Stomach smooth muscle (tissue), 2 donors: ENCODE measurements at regions not wholly inside any gene's neighbourhood (a gene's known extent, or its start where the extent isn't known, plus 50 kb on each side); places are given as distances from the start of the nearest gene placed in this dataset.

Source experiments
- H3K27ac ChIP-seq: one replicate; pipeline ENCODE4 v1.7.0; 2013; ENCODE audit warnings: mild to moderate bottlenecking, low read length, inconsistent platforms
- H3K27me3 ChIP-seq, 2 donors: one replicate each; pipeline ENCODE4 v1.7.0; 2013; ENCODE audit warnings: low read length in 2 of 2; ENCODE audit not compliant: insufficient read depth in 2 of 2, control insufficient read depth in 1 of 2
- H3K36me3 ChIP-seq, 2 donors: one replicate each; pipeline ENCODE4 v1.7.0; 2013; ENCODE audit warnings: low read length in 2 of 2; ENCODE audit not compliant: control insufficient read depth in 2 of 2, insufficient read depth in 2 of 2
- H3K4me1 ChIP-seq: one replicate; pipeline ENCODE4 v1.7.0; 2013; ENCODE audit warnings: low read length; ENCODE audit not compliant: control insufficient read depth, insufficient read depth
- H3K4me3 ChIP-seq, 2 donors: one replicate each; pipeline ENCODE4 v1.7.0; 2013; ENCODE audit warnings: low read length in 2 of 2
- H3K9ac ChIP-seq, 2 donors: one replicate each; pipeline ENCODE4 v1.7.0; 2013; ENCODE audit warnings: low read length in 2 of 2, mild to moderate bottlenecking in 1 of 2
- H3K9me3 ChIP-seq, 2 donors: one replicate each; pipeline ENCODE4 v1.7.0; 2013; ENCODE audit warnings: low read length in 2 of 2; ENCODE audit not compliant: control insufficient read depth in 2 of 2
- donor health status: healthy.
- donor health status: Pancreatic carcinoma.

GRCh38 chr11:130738611-130739010 is 177.7 kb downstream of the SNX19 start:
- no peak overlapping the region for H3K9ac ChIP-seq
- H3K27me3 ChIP-seq = no peaks in the 10 kb centered on the region
- no peak overlapping the region for H3K4me3 ChIP-seq
- H3K9me3 ChIP-seq = peaks cover 0 to 3% of the 10 kb centered on the region in 2 donors
- no peaks in the 10 kb centered on the region for H3K4me1 ChIP-seq
- no peaks in the 10 kb centered on the region for H3K36me3 ChIP-seq
- H3K27ac ChIP-seq = no peak overlapping the region

- H3K36me3 ChIP-seq = no peaks in the 10 kb centered on the region
- no peaks in the 10 kb centered on the region for H3K4me1 ChIP-seq
- no peaks in the 10 kb centered on the region for H3K9me3 ChIP-seq
- no peak overlapping the region for H3K4me3 ChIP-seq
- H3K27ac ChIP-seq = no peak overlapping the region
- no peaks in the 10 kb centered on the region for H3K27me3 ChIP-seq
- no peak overlapping the region for H3K9ac ChIP-seq
Observed at GRCh38 chr11:130740819-130741218, 175.5 kb downstream of the SNX19 start.

GRCh38 chr11:130744794-130745193 is 171.5 kb downstream of the SNX19 start:
- Histone ChIP-seq H3K36me3 (no peaks in the 10 kb centered on the region), H3K9me3 (no peaks in the 10 kb centered on the region), H3K27ac (no peak overlapping the region), H3K4me3 (no peak overlapping the region), H3K9ac (no peak overlapping the region), H3K27me3 (no peaks in the 10 kb centered on the region), H3K4me1 (no peaks in the 10 kb centered on the region)

GRCh38 chr11:130749216-130749615 is 167.1 kb downstream of the SNX19 start:
- H3K36me3 ChIP-seq = no peaks in the 10 kb centered on the region
- no peaks in the 10 kb centered on the region for H3K9me3 ChIP-seq
- no peaks in the 10 kb centered on the region for H3K27me3 ChIP-seq
- H3K27ac ChIP-seq = no peak overlapping the region
- no peak overlapping the region for H3K4me3 ChIP-seq
- H3K9ac ChIP-seq = no peak overlapping the region
- H3K4me1 ChIP-seq = no peaks in the 10 kb centered on the region

- no peak overlapping the region for H3K4me3 ChIP-seq
- H3K27me3 ChIP-seq = peaks cover 0 to 2% of the 10 kb centered on the region in 2 donors
- no peaks in the 10 kb centered on the region for H3K9me3 ChIP-seq
- H3K9ac ChIP-seq = no peak overlapping the region
- H3K27ac ChIP-seq = no peak overlapping the region
- no peaks in the 10 kb centered on the region for H3K36me3 ChIP-seq
- H3K4me1 ChIP-seq = no peaks in the 10 kb centered on the region
Observed at GRCh38 chr11:130760515-130761125, 155.7 kb downstream of the SNX19 start.

GRCh38 chr11:130761560-130762220 is 154.6 kb downstream of the SNX19 start:
- Histone ChIP-seq H3K4me1 (no peaks in the 10 kb centered on the region), H3K9me3 (no peaks in the 10 kb centered on the region), H3K27me3 (peaks cover 0 to 2% of the 10 kb centered on the region in 2 donors), H3K4me3 (no peak overlapping the region), H3K36me3 (no peaks in the 10 kb centered on the region), H3K9ac (no peak overlapping the region), H3K27ac (no peak overlapping the region)

- Histone ChIP-seq H3K27ac (no peak overlapping the region), H3K36me3 (no peaks in the 10 kb centered on the region), H3K4me3 (no peak overlapping the region), H3K4me1 (no peaks in the 10 kb centered on the region), H3K27me3 (peaks cover 0 to 2% of the 10 kb centered on the region in 2 donors), H3K9ac (no peak overlapping the region), H3K9me3 (no peaks in the 10 kb centered on the region)
Observed at GRCh38 chr11:130762638-130763037, 153.6 kb downstream of the SNX19 start.

- H3K27ac ChIP-seq = no peak overlapping the region
- no peaks in the 10 kb centered on the region for H3K4me1 ChIP-seq
- peaks cover 0 to 2% of the 10 kb centered on the region in 2 donors for H3K27me3 ChIP-seq
- no peak overlapping the region for H3K9ac ChIP-seq
- no peaks in the 10 kb centered on the region for H3K9me3 ChIP-seq
- no peaks in the 10 kb centered on the region for H3K36me3 ChIP-seq
- H3K4me3 ChIP-seq = no peak overlapping the region
Observed at GRCh38 chr11:130763087-130763980, 152.9 kb downstream of the SNX19 start.

GRCh38 chr11:130765406-130765805 is 150.9 kb downstream of the SNX19 start:
- Histone ChIP-seq H3K27me3 (peaks cover 0 to 2% of the 10 kb centered on the region in 2 donors), H3K36me3 (no peaks in the 10 kb centered on the region), H3K27ac (no peak overlapping the region), H3K4me1 (no peaks in the 10 kb centered on the region), H3K4me3 (no peak overlapping the region), H3K9me3 (no peaks in the 10 kb centered on the region), H3K9ac (no peak overlapping the region)

- no peaks in the 10 kb centered on the region for H3K36me3 ChIP-seq
- no peak overlapping the region for H3K27ac ChIP-seq
- no peak overlapping the region for H3K4me3 ChIP-seq
- H3K9ac ChIP-seq = no peak overlapping the region
- H3K4me1 ChIP-seq = no peaks in the 10 kb centered on the region
- no peaks in the 10 kb centered on the region for H3K9me3 ChIP-seq
- H3K27me3 ChIP-seq = peaks cover 0 to 2% of the 10 kb centered on the region in 2 donors
Observed at GRCh38 chr11:130765951-130766649, 150.2 kb downstream of the SNX19 start.
